Neural cell (in vitro differentiated cells): ENCODE measurements at regions not wholly inside any gene's neighbourhood (a gene's known extent, or its start where the extent isn't known, plus 50 kb on each side); places are given as distances from the start of the nearest gene placed in this dataset.

Experiments
- H2AFZ ChIP-seq: fragments of 200-600, 300-800 bp; sonication (generic), shearing (Covaris generic); 2 replicates; pipeline ENCODE4 v1.6.0; 2014; ENCODE audit warnings: low read depth, mild to moderate bottlenecking, antibody characterized with exemption, low read length, moderate library complexity
- H3F3A ChIP-seq: fragments of 200-600 bp; shearing (Covaris generic); 2 replicates; pipeline ENCODE4 v1.6.1; 2016; ENCODE audit warnings: mild to moderate bottlenecking, moderate library complexity, mixed read lengths, antibody characterized with exemption, low read length; ENCODE audit not compliant: insufficient read depth, poor library complexity, severe bottlenecking
- H3K27ac ChIP-seq: fragments of 200-600, 300-800 bp; sonication (generic), shearing (Covaris generic); 2 replicates; pipeline ENCODE4 v1.5.1; 2014; ENCODE audit warnings: mild to moderate bottlenecking, low read length, moderate library complexity
- H3K27me3 ChIP-seq: fragments of 300-800, 200-600 bp; sonication (generic), shearing (Covaris generic); 2 replicates; pipeline ENCODE4 v1.6.0; 2014; ENCODE audit warnings: mild to moderate bottlenecking, low read depth, low read length, moderate library complexity; ENCODE audit not compliant: insufficient read depth
- H3K36me3 ChIP-seq: fragments of 300-800, 200-600 bp; sonication (generic), shearing (Covaris generic); 2 replicates; pipeline ENCODE4 v1.5.1; 2014; ENCODE audit warnings: mild to moderate bottlenecking, antibody characterized with exemption, low read length, moderate library complexity; ENCODE audit not compliant: insufficient read depth
- H3K4me2 ChIP-seq: fragments of 300-800, 200-600 bp; sonication (generic), shearing (Covaris generic); 2 replicates; pipeline ENCODE4 v1.6.0; 2014; ENCODE audit warnings: mild to moderate bottlenecking, low read length
- H3K4me3 ChIP-seq: fragments of 300-800, 200-600 bp; sonication (generic), shearing (Covaris generic); 2 replicates; pipeline ENCODE4 v1.5.1; 2014; ENCODE audit warnings: mild to moderate bottlenecking, low read length, moderate library complexity
- H3K79me2 ChIP-seq: fragments of 200-600 bp; shearing (Covaris generic); replicated peaks from 2 replicates; pipeline ENCODE4 v1.6.0; 2014; ENCODE audit warnings: mild to moderate bottlenecking, low read length, moderate library complexity; ENCODE audit not compliant: insufficient read depth
- H3K9ac ChIP-seq: fragments of 300-800, 200-600 bp; sonication (generic), shearing (Covaris generic); 2 replicates; pipeline ENCODE4 v1.6.1; 2016; ENCODE audit warnings: mild to moderate bottlenecking, low read length, mixed read lengths
- H3K9me2 ChIP-seq: fragments of 200-600 bp; shearing (Covaris generic); 2 replicates; pipeline ENCODE4 v1.6.1; 2016; ENCODE audit warnings: mild to moderate bottlenecking, low read length, mixed read lengths; ENCODE audit not compliant: insufficient read depth
- H3K9me3 ChIP-seq: fragments of 200-600, 300-800 bp; sonication (generic), shearing (Covaris generic); 2 replicates; pipeline ENCODE4 v1.6.1; 2016; ENCODE audit warnings: mild to moderate bottlenecking, mixed run types, low read length, moderate library complexity, mixed read lengths
- H4K20me1 ChIP-seq: fragments of 200-600 bp; shearing (Covaris generic); 2 replicates; pipeline ENCODE4 v1.6.1; 2016; ENCODE audit warnings: mild to moderate bottlenecking, mixed run types; ENCODE audit not compliant: insufficient read depth
- CTCF ChIP-seq: fragments of 450-650 bp; IDR thresholded peaks from 2 replicates; pipeline ENCODE4 v1.5.1; 2014; ENCODE audit warnings: antibody characterized with exemption, mild to moderate bottlenecking, moderate library complexity; ENCODE audit not compliant: poor library complexity, severe bottlenecking
- EP300 ChIP-seq: fragments of 450-650 bp; conservative IDR thresholded peaks from 2 replicates; pipeline ENCODE4 v1.6.1; 2014; ENCODE audit warnings: antibody characterized with exemption, mild to moderate bottlenecking, moderate library complexity; ENCODE audit not compliant: poor library complexity, severe bottlenecking
- EZH2 ChIP-seq: fragments of 200-600, 300-800 bp; shearing (Covaris generic), sonication (generic); IDR thresholded peaks from 2 replicates; pipeline ENCODE4 v1.6.1; 2014; ENCODE audit warnings: antibody characterized with exemption, low read length, borderline replicate concordance, mild to moderate bottlenecking; ENCODE audit not compliant: insufficient read depth, poor library complexity, severe bottlenecking
- MXI1 ChIP-seq: fragments of 450-650 bp; conservative IDR thresholded peaks from 2 replicates; pipeline ENCODE4 v1.6.1; 2014; ENCODE audit warnings: antibody characterized with exemption, mild to moderate bottlenecking; ENCODE audit not compliant: poor library complexity, severe bottlenecking
- POLR2AphosphoS5 ChIP-seq: IDR thresholded peaks from 2 replicates; pipeline ENCODE4 v1.6.1; 2012
- RAD21 ChIP-seq: fragments of 450-650 bp; conservative IDR thresholded peaks from 2 replicates; pipeline ENCODE4 v1.6.1; 2014; ENCODE audit warnings: antibody characterized with exemption, mild to moderate bottlenecking, moderate library complexity
- SMC3 ChIP-seq: fragments of 450-650 bp; conservative IDR thresholded peaks from 2 replicates; pipeline ENCODE4 v1.6.1; 2014; ENCODE audit warnings: antibody characterized with exemption, mild to moderate bottlenecking, moderate library complexity; ENCODE audit not compliant: poor library complexity
- TAF1 ChIP-seq: IDR thresholded peaks from 2 replicates; pipeline ENCODE4 v1.6.1; 2012; ENCODE audit warnings: low read depth
- TF ChIP-seq, protein P1 (sequence below): IDR thresholded peaks from 2 replicates; pipeline ENCODE4 v1.6.1; 2012; ENCODE audit warnings: borderline replicate concordance

DNA sequence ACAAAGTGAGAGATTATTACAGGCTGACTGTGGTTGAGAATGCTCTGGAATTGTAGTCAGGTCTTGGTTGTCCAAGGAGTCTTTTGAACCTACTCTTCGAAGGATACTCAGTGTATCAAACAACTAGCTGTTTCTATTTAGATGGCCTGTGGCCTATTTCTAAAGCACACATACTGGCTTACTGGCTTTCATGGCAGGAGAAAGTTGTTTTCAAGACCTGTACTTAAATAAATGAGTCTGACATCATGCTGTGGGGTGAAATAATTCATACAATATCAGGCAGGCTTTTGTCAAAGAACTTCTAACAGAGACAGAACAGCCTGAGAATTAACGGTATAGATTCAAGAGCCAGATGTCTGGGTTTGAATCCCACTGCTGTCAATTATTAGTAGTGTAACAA, 316.7 kb upstream of the SEMA6D start:
- Histone ChIP-seq H3K9me2 (no peaks in the 10 kb centered on the region), H4K20me1 (no peaks in the 10 kb centered on the region), H3K4me3 (no peak overlapping the region), H3K4me2 (no peak overlapping the region), H3K27me3 (no peaks in the 10 kb centered on the region), H3F3A (no peaks in the 10 kb centered on the region), H3K9ac (no peak overlapping the region), H2AFZ (no peak overlapping the region), H3K79me2 (peaks cover 14% of the 10 kb centered on the region), H3K9me3 (no peaks in the 10 kb centered on the region), H3K36me3 (no peaks in the 10 kb centered on the region), H3K27ac (no peak overlapping the region)
- TF ChIP-seq POLR2AphosphoS5, result peak; percentile 63
- TF ChIP-seq EP300, result no peak
- TF ChIP-seq, protein P1, sequence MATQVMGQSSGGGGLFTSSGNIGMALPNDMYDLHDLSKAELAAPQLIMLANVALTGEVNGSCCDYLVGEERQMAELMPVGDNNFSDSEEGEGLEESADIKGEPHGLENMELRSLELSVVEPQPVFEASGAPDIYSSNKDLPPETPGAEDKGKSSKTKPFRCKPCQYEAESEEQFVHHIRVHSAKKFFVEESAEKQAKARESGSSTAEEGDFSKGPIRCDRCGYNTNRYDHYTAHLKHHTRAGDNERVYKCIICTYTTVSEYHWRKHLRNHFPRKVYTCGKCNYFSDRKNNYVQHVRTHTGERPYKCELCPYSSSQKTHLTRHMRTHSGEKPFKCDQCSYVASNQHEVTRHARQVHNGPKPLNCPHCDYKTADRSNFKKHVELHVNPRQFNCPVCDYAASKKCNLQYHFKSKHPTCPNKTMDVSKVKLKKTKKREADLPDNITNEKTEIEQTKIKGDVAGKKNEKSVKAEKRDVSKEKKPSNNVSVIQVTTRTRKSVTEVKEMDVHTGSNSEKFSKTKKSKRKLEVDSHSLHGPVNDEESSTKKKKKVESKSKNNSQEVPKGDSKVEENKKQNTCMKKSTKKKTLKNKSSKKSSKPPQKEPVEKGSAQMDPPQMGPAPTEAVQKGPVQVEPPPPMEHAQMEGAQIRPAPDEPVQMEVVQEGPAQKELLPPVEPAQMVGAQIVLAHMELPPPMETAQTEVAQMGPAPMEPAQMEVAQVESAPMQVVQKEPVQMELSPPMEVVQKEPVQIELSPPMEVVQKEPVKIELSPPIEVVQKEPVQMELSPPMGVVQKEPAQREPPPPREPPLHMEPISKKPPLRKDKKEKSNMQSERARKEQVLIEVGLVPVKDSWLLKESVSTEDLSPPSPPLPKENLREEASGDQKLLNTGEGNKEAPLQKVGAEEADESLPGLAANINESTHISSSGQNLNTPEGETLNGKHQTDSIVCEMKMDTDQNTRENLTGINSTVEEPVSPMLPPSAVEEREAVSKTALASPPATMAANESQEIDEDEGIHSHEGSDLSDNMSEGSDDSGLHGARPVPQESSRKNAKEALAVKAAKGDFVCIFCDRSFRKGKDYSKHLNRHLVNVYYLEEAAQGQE, result no peak
- no peak for TF ChIP-seq MXI1
- TF ChIP-seq CTCF, result no peak
- no peak for TF ChIP-seq TAF1
- TF ChIP-seq SMC3, result no peak
- no peak for TF ChIP-seq RAD21

- H3F3A ChIP-seq, result no peaks in the 10 kb centered on the region
- no peak overlapping the region for H3K4me3 ChIP-seq
- no peak overlapping the region for H3K9ac ChIP-seq
- H3K9me2 ChIP-seq, result no peaks in the 10 kb centered on the region
- no peaks in the 10 kb centered on the region for H4K20me1 ChIP-seq
- H3K27me3 ChIP-seq, result no peaks in the 10 kb centered on the region
- H3K4me2 ChIP-seq, result no peak overlapping the region
- no peaks in the 10 kb centered on the region for H3K9me3 ChIP-seq
- no peak for TF ChIP-seq RAD21
- TF ChIP-seq, protein P1, result no peak
- no peak for TF ChIP-seq SMC3
- no peak for TF ChIP-seq TAF1
- no peak for TF ChIP-seq EP300
- TF ChIP-seq EZH2, result no peak
- no peak for TF ChIP-seq POLR2AphosphoS5
- no peak for TF ChIP-seq CTCF
- TF ChIP-seq MXI1, result no peak
- no peak overlapping the region for H3K27ac ChIP-seq
- H3K79me2 ChIP-seq, result peaks cover 14% of the 10 kb centered on the region
- H3K36me3 ChIP-seq, result no peaks in the 10 kb centered on the region
- H2AFZ ChIP-seq, result no peak overlapping the region
These were observed 315.9 kb upstream of the SEMA6D start for GRCh38 chr15:47401427-47401826.
